GM19043 (cell line): ENCODE measurements at regions not wholly inside any gene's neighbourhood (a gene's known extent, or its start where the extent isn't known, plus 50 kb on each side); places are given as distances from the start of the nearest gene placed in this dataset.
"Not testable (repeated sequence)": the region's sequence is repeated elsewhere in the genome, so short reads cannot be mapped to it uniquely, and the experiment has no call there.

Experiments used
- ATAC-seq: cut with Tn5 transposase; IDR thresholded peaks from one replicate; pipeline ENCODE4 v1.9.1; 2021; ENCODE audit warnings: low read depth; ENCODE audit not compliant: unreplicated experiment

GRCh38 chr1:103362348-103363007 lies 163.0 kb upstream of the RNPC3 start:
- no peak for ATAC-seq

- ATAC-seq = no peak
These were observed 172.1 kb upstream of the RNPC3 start for GRCh38 chr1:103353391-103353790.

GRCh38 chr1:103348136-103348535 lies 177.4 kb upstream of the RNPC3 start:
- ATAC-seq = no peak

- ATAC-seq = no peak
These were observed 180.6 kb upstream of the RNPC3 start for GRCh38 chr1:103344930-103345329.

GRCh38 chr1:103341377-103341880 lies 184.1 kb upstream of the RNPC3 start:
- no peak for ATAC-seq

GRCh38 chr1:103337779-103338178 lies 187.7 kb upstream of the RNPC3 start:
- ATAC-seq = no peak

GRCh38 chr1:103336408-103336807 lies 189.1 kb upstream of the RNPC3 start:
- no peak for ATAC-seq

- ATAC-seq = peak; percentile 52
These were observed 192.4 kb upstream of the RNPC3 start for GRCh38 chr1:103333141-103333540.

GRCh38 chr1:103327054-103327719 lies 198.3 kb upstream of the RNPC3 start:
- no peak for ATAC-seq

- ATAC-seq = no peak
These were observed 198.9 kb upstream of the RNPC3 start for GRCh38 chr1:103326595-103326994.

- ATAC-seq = no peak
These were observed 201.5 kb upstream of the COL11A1 start for GRCh38 chr1:103309786-103310185.

GRCh38 chr1:103307751-103308150 lies 199.4 kb upstream of the COL11A1 start:
- ATAC-seq = no peak

GRCh38 chr1:103283841-103284669 lies 175.7 kb upstream of the COL11A1 start:
- no peak for ATAC-seq

- no peak for ATAC-seq
These were observed 175.0 kb upstream of the COL11A1 start for GRCh38 chr1:103283371-103283770.

- ATAC-seq = no peak
These were observed 167.4 kb upstream of the COL11A1 start for GRCh38 chr1:103275725-103276124.

GRCh38 chr1:103274886-103275285 lies 166.6 kb upstream of the COL11A1 start:
- ATAC-seq = no peak

- ATAC-seq = no peak
These were observed 164.8 kb upstream of the COL11A1 start for GRCh38 chr1:103273106-103273505.

GRCh38 chr1:103271471-103271870 lies 163.1 kb upstream of the COL11A1 start:
- ATAC-seq = not testable (repeated sequence)

GRCh38 chr1:103267893-103268292 lies 159.6 kb upstream of the COL11A1 start:
- ATAC-seq = no peak

GRCh38 chr1:103267266-103267665 lies 158.9 kb upstream of the COL11A1 start:
- no peak for ATAC-seq

GRCh38 chr1:103266036-103266435 lies 157.7 kb upstream of the COL11A1 start:
- ATAC-seq = no peak
